ENCODE measurements at regions not wholly inside any gene's neighbourhood (a gene's known extent, or its start where the extent isn't known, plus 50 kb on each side); places are given as distances from the start of the nearest gene placed in this dataset.

DNA sequence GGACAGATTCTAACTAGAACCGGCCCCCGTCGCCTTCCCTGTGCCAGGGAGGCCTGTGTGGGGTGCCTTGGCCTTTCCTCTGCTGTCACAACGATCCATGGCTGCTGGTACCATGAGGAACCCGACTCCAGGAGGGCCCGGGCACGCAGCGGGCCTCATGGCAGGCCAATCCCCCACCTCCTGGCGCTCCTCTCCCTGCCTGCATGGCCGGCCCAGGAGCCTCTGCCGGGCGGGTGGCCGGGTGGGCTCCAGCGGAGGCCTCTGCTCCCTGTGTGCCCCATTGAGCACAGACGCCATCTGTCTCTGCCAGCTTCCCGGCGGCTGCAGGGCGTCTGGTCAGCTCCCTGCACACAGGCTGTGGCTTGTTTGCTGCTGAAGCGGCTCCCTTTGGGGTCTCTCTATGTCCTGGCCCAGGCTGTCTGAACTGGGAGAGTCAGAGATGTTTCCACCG lies 86.5 kb downstream of the MYEOV start:
- DNase-seq = no peak

DNA sequence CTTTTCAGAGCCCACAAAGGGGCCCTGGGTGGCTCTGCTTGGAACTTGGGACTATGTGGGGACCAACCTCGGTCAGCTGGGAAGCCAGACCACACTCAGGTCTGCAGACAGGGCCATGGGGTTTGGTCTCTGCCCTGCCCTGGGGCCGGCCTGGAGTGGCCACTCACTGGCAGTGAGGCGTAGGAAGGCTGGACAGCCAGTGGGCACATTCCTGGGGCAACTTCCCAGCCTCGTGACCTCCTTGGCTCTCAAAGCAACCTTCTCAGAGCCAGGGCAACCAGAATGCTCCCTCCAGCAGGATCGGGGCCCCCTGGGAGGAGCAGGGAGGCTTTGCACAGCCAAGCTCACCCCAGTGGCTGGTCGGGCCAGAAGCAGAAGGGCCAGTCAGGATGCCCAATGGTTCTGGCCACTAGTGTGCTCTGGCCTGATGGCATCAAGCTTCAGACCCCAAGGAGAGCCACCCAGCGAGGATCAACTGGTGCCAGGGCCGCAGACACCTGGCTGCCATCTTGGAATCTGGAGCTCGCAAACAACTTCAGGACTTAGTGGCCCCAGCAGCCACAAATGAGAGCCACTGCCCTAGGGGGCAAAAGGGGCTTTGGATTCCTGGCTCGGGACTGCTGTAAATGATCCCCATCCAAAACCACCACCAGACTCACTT lies 87.1 kb downstream of the MYEOV start:
- DNase-seq = peak; percentile 44

DNA sequence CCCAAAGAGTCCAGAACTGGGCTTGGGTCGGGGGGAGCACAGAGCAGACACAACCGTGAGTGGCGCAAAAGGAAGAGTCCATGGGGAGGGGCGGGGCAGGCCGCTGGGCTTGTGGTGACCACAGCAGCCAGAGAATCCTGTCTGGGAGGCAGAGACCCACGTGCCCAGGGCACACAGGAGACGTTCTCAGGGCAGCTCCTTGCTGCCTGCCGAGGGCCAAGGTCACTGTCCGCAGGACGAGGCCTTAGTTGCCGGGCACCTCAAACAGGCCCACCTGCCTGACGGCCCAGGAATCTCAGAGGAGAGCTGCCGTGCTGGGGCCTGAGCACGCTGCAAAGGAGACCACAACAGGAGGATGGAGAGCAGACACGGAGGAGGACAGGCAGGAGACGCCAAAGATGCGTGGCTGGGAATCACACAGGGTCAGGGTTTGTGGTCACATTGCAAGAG lies 87.8 kb downstream of the MYEOV start:
- no peak for DNase-seq

DNA sequence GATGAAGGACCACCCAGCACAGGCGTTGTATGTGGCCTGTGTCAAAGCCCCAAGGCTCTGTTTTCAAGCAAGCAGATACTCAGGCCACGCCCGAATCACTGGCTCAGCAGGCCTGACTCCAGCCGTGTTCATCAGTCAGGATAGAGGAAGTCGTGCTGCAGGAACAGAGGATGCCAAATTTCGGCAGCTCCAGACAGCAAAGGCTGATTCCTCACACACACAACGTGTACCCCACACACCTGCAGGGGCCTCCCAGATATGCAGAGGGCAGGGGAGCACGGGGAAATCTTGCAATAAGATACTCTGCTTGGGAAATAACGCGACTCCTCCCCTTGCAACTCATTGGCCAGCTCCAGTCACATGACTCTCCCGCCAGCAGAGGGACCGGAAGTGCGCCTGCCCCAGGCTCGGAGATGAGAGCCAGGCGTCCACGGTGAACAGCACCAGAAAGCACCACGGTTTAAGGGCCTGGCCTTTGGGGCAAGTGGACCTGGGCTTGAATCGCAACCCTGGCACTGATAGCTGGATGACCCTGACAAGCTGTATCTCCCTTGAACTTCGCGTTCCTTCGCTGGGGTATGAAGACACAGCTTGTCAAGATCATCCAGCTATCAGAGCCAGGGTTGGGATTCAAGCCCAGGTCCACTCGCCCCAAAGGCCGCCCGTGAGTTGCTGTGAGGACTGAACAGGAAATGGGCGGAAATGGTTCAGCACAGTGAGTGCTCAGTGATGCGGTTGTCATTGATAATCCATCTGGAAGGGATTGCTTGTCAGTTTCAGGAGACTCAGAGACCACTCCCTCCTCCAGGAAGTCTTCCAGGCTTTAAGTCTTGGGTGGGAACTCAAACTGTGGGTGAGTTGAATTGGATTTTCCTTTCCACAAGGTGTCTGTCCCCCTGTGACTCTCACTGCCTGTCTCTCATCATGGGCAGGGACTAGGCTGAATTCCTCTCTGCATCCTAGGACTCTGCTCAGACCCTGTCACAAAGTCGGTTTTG lies 88.5 kb downstream of the MYEOV start:
- DNase-seq = no peak

DNA sequence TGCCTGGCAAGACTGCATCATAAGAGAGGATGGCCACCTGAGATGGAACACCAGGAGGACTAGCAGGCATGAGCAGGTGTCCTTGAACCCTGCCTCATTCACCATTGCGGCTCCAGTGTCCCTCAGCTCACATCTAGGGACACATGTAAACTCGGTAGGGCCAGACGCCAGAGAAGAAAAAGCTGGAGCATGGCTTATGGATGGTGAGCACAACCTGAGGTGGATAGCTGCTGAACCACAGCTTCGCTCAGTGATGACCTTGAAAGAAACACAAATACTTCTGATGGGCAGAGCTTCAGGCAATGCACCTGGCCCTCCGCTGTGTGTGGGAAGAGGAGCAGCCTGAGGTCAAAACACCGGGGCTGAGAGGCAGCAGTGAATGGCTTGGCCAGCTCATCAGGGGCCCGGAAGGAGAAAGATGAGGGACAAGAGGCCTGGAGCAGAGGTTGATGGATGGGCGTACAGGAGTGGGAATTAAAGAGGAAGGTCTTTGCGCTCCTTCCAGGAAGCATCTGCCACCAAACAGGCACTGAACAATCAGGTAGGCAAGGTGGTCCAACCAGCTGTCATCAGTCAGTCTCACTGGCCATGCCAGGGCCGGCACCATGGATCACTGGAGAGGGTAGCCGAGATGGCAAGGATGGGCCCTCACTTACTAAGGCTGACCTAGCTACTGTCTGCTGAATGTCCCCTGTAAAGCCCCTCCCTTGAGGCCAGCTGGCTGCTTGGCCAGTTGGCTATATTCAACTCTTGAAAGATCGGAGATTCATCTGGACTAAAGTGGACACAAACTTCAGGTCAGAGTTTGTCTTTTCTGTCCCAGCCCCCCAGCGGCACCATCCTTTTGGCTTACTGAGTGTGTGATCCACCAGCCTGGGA lies 89.7 kb downstream of the MYEOV start:
- DNase-seq = no peak

DNA sequence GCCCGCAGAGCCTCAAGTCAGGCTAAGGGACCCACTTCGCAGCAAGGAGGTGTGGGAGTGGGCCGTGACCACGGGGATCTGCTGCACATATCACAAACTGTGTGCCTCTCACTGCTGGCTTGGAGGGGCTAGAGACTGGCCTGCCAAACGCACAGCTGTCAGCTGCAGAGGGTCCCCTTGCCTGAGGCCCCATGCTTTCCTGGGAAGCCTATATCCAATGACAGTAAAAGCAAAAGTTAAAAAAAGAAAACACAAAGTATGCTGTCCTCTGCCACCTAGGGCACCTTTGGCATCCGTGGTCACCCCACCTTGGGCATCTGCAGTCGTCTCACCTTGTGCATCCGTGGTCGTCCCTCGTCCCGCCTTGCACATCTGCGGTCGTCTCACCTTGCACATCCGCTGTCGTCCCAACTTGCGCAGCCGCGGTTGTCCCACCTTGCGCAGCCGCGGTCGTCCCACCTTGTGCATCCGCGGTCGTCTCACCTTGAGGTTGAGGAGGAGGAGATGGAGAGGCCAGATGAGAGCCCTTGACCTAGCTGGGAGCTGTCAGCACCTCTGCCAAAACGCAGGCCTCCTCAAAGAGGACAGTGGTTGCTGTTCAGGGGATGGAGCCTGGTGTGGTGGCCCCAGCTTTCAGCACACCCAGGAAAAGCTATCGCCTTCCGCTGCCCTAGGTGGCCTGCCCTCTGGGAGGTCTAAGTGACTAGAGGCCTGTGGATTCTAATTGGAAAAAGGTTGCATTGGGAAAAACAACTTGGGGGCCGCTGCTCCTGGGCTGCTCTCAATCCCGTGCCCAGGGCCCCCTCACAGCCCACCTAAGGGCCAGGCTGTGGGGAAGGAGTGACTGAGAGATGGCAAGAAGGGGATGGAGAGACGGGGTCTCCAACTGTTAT lies 90.5 kb downstream of the MYEOV start:
- DNase-seq = no peak

- DNase-seq = no peak
Observed at GRCh38 chr11:69385144-69385820, 91.3 kb downstream of the MYEOV start.

- DNase-seq = no peak
Observed at GRCh38 chr11:69385832-69386427, 92.0 kb downstream of the MYEOV start.

- no peak for DNase-seq
Observed at GRCh38 chr11:69386594-69387408, 92.8 kb downstream of the MYEOV start.

GRCh38 chr11:69387409-69387885 lies 93.5 kb downstream of the MYEOV start:
- no peak for DNase-seq

DNA sequence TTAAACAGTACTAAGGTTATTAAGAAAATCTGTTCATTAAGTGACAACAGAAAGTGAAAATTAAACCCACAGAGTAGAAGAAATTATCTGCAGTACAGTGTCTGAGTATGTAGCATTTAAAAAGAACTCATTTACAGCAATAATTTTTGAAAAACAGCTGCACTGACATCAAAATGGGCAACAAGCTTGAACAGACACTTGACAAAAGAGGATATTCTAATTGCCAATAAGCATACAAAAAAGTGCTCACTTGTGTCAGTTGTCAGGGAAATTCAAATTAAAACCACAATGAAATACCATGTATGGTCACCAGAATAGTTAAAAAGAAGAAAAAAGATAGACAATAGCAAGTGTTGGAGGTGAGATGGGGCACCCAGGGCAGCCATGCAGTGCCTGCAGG lies 93.3 kb upstream of the LINC01488 start:
- DNase-seq = no peak

- DNase-seq = no peak
Observed at GRCh38 chr11:69388661-69389060, 92.8 kb upstream of the LINC01488 start.

DNA sequence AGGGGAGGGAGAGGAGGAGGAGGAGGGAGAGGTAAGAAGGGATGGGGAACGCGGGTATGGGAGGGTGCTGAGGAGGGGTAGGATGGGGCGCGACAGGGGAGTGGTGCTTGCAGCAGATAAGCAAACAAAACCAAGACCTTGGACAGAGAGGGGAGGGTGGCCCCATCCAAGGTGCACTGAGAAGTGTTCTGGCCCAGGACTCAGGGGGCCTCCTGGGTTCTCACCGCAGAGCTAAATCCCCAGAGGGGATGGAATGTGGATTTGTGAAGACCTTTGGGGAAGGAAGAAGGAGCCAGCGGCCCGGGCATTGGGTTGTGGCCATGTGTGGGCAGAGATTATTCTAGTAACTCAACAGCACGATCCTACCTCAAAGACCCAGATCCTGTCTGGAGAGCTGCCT lies 90.9 kb upstream of the LINC01488 start:
- DNase-seq = no peak

DNA sequence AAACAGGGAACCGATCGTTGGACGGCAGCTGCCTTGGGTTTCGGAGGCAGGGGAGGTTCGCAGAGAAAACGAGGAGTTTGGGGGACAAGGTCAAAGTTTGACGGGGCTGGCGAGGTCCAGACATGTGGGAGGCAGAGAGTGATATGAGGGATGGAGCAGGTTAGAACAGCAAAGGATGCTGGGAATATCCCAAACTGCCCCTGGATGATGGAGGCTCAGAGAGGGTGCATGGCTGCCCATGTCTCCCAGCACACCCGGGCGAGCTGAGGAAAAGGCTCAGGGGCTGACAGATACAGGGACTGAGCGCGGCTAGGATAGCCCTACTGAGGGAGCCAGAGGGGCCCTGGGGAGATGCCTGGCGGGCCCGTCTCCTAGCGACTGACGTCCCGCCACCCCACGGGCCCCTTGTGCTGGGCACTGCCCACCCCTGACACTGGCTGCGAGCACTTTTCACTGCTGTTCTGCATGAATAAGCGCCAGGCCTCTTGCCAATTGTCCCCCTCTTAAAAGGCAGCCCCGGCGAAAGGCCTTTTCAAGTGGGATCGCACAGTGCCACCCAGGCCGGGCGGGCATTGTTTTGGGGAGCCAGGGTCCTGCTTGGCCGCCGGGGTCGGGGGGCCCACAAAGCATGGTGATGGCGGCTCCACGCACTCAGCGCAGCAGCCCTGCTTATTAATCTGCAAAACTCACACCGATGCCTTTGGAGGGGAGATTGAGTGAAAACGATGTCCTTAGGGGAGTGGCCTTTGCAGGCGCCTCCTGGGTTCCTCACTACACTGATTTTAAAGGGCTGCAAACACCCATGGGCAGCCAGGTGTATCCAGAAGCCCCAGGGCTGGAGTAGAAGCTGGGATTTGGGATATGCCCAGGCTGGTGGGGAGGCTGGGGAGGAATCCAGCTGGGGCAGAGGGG lies 90.0 kb upstream of the LINC01488 start:
- DNase-seq = no peak

- DNase-seq = no peak
Observed at GRCh38 chr11:69392104-69392653, 89.3 kb upstream of the LINC01488 start.

- no peak for DNase-seq
Observed at GRCh38 chr11:69393178-69393832, 88.2 kb upstream of the LINC01488 start.

- no peak for DNase-seq
Observed at GRCh38 chr11:69393865-69394233, 87.6 kb upstream of the LINC01488 start.
